GM10266 (cell line): ENCODE measurements at regions not wholly inside any gene's neighbourhood (a gene's known extent, or its start where the extent isn't known, plus 50 kb on each side); places are given as distances from the start of the nearest gene placed in this dataset.

Experiments used
- DNase-seq: peaks from one replicate; pipeline ENCODE4 v3.0.0; 2012; ENCODE audit errors: extremely low spot score
- CTCF ChIP-seq: IDR thresholded peaks from 2 replicates; pipeline ENCODE4 v1.5.1; 2012; ENCODE audit warnings: mild to moderate bottlenecking, low read depth; ENCODE audit not compliant: control insufficient read depth, insufficient read depth; ENCODE audit errors: missing control alignments

DNA sequence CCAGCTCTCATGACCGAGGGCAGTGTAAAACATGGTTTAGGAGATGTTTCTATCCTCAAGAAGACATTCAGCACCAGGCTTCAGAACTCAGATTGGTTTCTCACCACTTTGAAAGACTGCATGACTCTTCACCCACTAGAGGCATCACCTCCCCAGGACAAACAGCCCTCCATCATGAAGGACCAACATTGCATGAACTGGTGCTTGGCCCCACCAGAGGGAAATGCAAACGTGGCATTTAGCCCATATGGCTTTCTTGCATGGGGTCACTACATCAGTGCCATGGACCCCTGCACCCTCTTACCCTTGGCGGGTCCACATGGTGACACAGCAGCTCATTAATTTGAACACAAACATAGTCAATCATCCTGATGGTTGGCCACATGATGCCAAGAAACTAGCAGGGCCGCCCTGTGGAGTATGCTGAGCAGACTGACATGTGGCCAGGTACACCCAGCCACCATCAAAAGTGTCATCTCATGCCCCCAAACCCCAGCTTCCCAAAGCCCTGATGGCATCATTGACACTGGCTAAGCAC is 129.5 kb upstream of the FSTL4 start:
- no peak for DNase-seq
- no peak for TF ChIP-seq CTCF

DNA sequence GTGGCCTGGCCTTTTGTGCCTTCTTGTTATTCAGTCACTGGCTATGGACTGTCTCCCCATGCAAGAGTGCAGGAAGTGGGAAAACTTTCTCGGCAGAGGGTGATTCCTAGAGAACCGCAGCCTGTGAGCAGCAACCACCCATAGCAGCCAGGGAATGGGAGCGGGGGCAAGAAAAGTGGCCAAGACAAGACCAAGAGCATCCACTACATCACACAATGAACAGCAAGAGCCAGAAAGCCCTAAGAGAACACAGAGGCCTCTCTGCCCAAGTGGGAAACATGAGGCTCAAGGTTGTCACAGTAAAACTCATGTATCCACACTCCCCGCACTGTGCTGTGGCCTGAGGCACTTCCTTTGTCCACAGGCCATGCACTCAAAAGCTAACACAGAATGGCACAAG is 129.1 kb upstream of the FSTL4 start:
- DNase-seq = no peak
- no peak for TF ChIP-seq CTCF

DNA sequence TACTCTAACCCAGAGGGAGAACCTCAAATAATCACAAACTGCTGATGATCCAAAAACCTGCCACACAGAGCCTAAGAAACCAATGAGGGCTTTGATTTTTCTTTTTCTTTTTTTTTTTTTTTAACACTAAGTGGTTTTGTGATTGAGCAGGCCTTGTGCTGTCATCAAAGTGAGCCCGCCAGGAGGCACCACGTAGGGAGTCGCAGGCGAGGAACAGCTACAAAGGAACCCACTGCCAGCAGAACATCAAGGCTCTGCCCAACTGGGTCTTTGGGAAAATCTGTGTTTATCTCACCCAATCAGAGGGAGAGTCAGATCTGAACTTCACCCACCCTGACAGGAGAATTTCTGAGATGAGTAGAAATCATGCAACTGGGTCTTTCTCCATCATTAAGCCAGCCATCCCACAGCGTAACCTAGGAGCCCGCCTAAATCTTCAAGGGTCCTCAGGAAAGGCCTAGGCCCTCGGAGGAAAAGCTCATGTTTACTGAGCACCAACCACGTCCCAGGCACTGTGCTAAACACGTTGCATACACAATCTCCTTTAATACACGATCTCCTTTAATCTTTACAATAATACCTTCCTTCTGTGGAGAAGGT is 126.9 kb upstream of the FSTL4 start:
- no peak for DNase-seq
- no peak for TF ChIP-seq CTCF

- no peak for DNase-seq
These were observed 125.9 kb upstream of the FSTL4 start for GRCh38 chr5:133738271-133738670.

DNA sequence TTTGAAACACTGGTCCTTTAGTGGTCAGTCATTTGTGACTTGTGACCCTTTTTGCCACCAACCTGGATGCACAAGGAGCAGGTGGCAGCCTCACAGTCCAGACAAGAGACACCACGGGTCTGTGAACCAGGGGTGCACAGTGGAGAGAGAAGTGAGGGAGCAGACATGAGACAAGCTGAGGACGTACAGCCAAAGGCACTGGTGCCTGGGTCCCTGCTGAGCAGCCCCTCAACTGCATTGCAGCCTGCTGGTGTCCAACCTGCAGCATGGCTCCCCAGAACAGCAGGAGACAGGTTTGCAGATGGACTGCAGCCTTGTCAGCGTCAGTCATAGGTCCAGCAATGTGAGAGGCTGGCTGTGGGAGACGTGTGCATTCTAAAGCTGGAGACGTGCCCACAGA is 124.2 kb upstream of the FSTL4 start:
- no peak for DNase-seq
- no peak for TF ChIP-seq CTCF

More at GRCh38 chr5:133738271-133738670, 125.9 kb upstream of the FSTL4 start:
- no peak for TF ChIP-seq CTCF

DNA sequence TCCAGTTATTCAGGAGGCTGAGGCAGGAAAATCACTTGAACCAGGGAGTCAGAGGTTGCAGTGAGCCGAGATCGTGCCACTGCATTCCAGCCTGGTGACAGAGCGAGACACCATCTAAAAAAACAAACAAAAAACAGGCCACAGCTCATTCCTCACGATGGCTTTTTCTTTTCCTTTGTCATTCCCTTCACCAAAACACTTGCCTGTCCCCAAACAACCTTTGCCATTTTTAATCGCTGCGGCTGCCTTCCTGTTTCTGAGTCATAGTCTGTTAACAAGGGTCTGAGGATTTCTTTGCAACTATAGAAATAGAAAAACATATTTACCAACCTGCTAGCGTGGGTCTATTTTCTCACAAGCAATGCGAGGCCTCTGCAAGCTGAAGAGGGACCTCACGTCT is 123.0 kb upstream of the FSTL4 start:
- no peak for DNase-seq
- no peak for TF ChIP-seq CTCF

GRCh38 chr5:133734916-133735315 is 122.6 kb upstream of the FSTL4 start:
- no peak for DNase-seq
- TF ChIP-seq CTCF = no peak
